T-cell (primary cell): ENCODE measurements at regions not wholly inside any gene's neighbourhood (a gene's known extent, or its start where the extent isn't known, plus 50 kb on each side); places are given as distances from the start of the nearest gene placed in this dataset.

ENCODE experiments used
- ATAC-seq, 4 experiments: fragments of 200-7000 bp in 3 of 4; fragments of 150-1000 bp in 1 of 4; cut with Tn5 transposase; replicated peaks in 1 of 4; 1 replicate in 3 of 4; 2 replicates in 1 of 4; pipeline ENCODE4 v1.10.0; 2021; ENCODE audit warnings: moderate library complexity in 3 of 4, mild to moderate bottlenecking in 2 of 4, moderate number of reproducible peaks in 1 of 4
- CTCF ChIA-PET, 2 donors: fragments of 300-600 bp; sonication (Branson Sonifier 250); formaldehyde crosslinking; loops; one replicate each; lab custom pipeline; 2022; ENCODE audit warnings: antibody characterized with exemption in 2 of 2; lab: Charles Lee
- POLR2A ChIA-PET, 2 donors: fragments of 300-600 bp; sonication (Branson Sonifier 250); formaldehyde crosslinking; loops; one replicate each; lab custom pipeline; 2022; ENCODE audit warnings: antibody characterized with exemption in 2 of 2; lab: Charles Lee
- DNase-seq, 35 experiments: peaks; one replicate each; pipeline versions ENCODE4 v3.0.0 to v3.0.0-alpha.2; 2013 to 2023
- H3K27ac ChIP-seq: one replicate; pipeline ENCODE4 v1.5.1; 2013; ENCODE audit warnings: low read length
- H3K27me3 ChIP-seq, 2 experiments: replicated peaks in 1 of 2; 1 replicate in 1 of 2; 2 replicates in 1 of 2; pipeline versions ENCODE4 v1.6.1 to v1.7.0; 2013; ENCODE audit warnings: low read length in 1 of 2, mixed read lengths in 1 of 2; ENCODE audit not compliant: control insufficient read depth in 2 of 2, insufficient read depth in 2 of 2; ENCODE audit errors: extremely low read depth in 1 of 2
- H3K36me3 ChIP-seq, 2 donors: 1 replicate in 1 of 2; 2 replicates in 1 of 2; pipeline versions ENCODE4 v1.6.1 to v1.7.0; 2013; ENCODE audit warnings: low read length in 1 of 2; ENCODE audit not compliant: control insufficient read depth in 2 of 2, insufficient read depth in 1 of 2; ENCODE audit errors: extremely low read depth in 1 of 2
- H3K4me1 ChIP-seq, 2 experiments: 1 replicate in 1 of 2; 2 replicates in 1 of 2; pipeline versions ENCODE4 v1.6.1 to v1.7.0; 2013; ENCODE audit warnings: low read length in 2 of 2, mixed read lengths in 1 of 2; ENCODE audit not compliant: insufficient read depth in 2 of 2, control insufficient read depth in 1 of 2; ENCODE audit errors: extremely low read depth in 1 of 2
- H3K4me3 ChIP-seq, 2 donors: 1 replicate in 1 of 2; 2 replicates in 1 of 2; pipeline versions ENCODE4 v1.5.1 to v1.7.0; 2013; ENCODE audit warnings: mild to moderate bottlenecking in 2 of 2, low read length in 1 of 2, moderate library complexity in 1 of 2; ENCODE audit not compliant: control insufficient read depth in 1 of 2; ENCODE audit errors: extremely low read depth in 1 of 2
- H3K9me3 ChIP-seq: 2 replicates; pipeline ENCODE4 v1.7.0; 2013
- H3K27ac Mint-ChIP-seq, 2 donors: one replicate each; pipeline ENCODE4 v1.8.0; 2020 to 2021; ENCODE audit warnings: mild to moderate bottlenecking in 2 of 2, mixed read lengths in 2 of 2
- H3K27me3 Mint-ChIP-seq, 2 donors: one replicate each; pipeline ENCODE4 v1.8.0; 2021 to 2022; ENCODE audit warnings: mixed read lengths in 2 of 2
- H3K36me3 Mint-ChIP-seq: one replicate; pipeline ENCODE4 v1.8.0; 2021; ENCODE audit warnings: mixed read lengths
- H3K4me1 Mint-ChIP-seq, 3 donors: one replicate each; pipeline ENCODE4 v1.8.0; 2020 to 2022; ENCODE audit warnings: mixed read lengths in 3 of 3, mild to moderate bottlenecking in 1 of 3
- H3K4me3 Mint-ChIP-seq, 3 donors: one replicate each; pipeline ENCODE4 v1.8.0; 2020 to 2022; ENCODE audit warnings: mild to moderate bottlenecking in 3 of 3, mixed read lengths in 3 of 3, moderate library complexity in 3 of 3
- H3K9me3 Mint-ChIP-seq, 3 donors: one replicate each; pipeline ENCODE4 v1.8.0; 2020 to 2022; ENCODE audit warnings: mixed read lengths in 3 of 3
- WGBS: methylation state at CpG from one replicate; pipeline ENCODE4 v1.1.5; 2013; ENCODE audit warnings: missing lambda C conversion rate; ENCODE audit not compliant: insufficient coverage; 5-methylcytosine and 5-hydroxymethylcytosine counted together

- no CpG with 5 or more reads among the region's 2 CpGs for WGBS
Measured at GRCh38 chr4:58961925-58962324, 1851.7 kb upstream of the IGFBP7 start.

GRCh38 chr4:58962424-58962823 lies 1852.2 kb upstream of the IGFBP7 start:
- Histone ChIP-seq H3K4me1 (no peaks in the 10 kb centered on the region), H3K9me3 (no peaks in the 10 kb centered on the region), H3K27ac (no peak overlapping the region), H3K36me3 (no peaks in the 10 kb centered on the region), H3K27me3 (no peaks in the 10 kb centered on the region), H3K4me3 (no peak overlapping the region)
- Mint-ChIP-seq H3K4me1 (no peaks in the 10 kb centered on the region), H3K9me3 (peaks cover 12 to 19% (median 14%) of the 10 kb centered on the region in 3 donors), H3K27ac (no peak overlapping the region), H3K27me3 (no peaks in the 10 kb centered on the region), H3K36me3 (no peaks in the 10 kb centered on the region), H3K4me3 (no peak overlapping the region)
- DNase-seq, result no peak
- ChIA-PET CTCF (no interaction called here), POLR2A (no interaction called here)
- ATAC-seq, result no peak

More at GRCh38 chr4:58961925-58962324, 1851.7 kb upstream of the IGFBP7 start:
- Histone ChIP-seq H3K27me3 (no peaks in the 10 kb centered on the region), H3K4me3 (no peak overlapping the region), H3K4me1 (no peaks in the 10 kb centered on the region), H3K36me3 (no peaks in the 10 kb centered on the region), H3K9me3 (no peaks in the 10 kb centered on the region), H3K27ac (no peak overlapping the region)
- Mint-ChIP-seq H3K9me3 (peaks cover 12 to 22% (median 16%) of the 10 kb centered on the region in 3 donors), H3K4me3 (no peak overlapping the region), H3K4me1 (no peaks in the 10 kb centered on the region), H3K27me3 (no peaks in the 10 kb centered on the region), H3K27ac (no peak overlapping the region), H3K36me3 (no peaks in the 10 kb centered on the region)
- DNase-seq, result no peak
- ATAC-seq, result no peak
- ChIA-PET CTCF (no interaction called here), POLR2A (no interaction called here)

GRCh38 chr4:58981828-58982227 lies 1871.6 kb upstream of the IGFBP7 start:
- no CpG with 5 or more reads among the region's 1 CpG for WGBS
- ChIA-PET CTCF (no interaction called here), POLR2A (no interaction called here)
- H3K36me3 ChIP-seq, result no peaks in the 10 kb centered on the region
- H3K4me1 ChIP-seq, result no peaks in the 10 kb centered on the region
- no peaks in the 10 kb centered on the region for H3K9me3 ChIP-seq
- DNase-seq (no peak), ATAC-seq (no peak)
- Mint-ChIP-seq H3K27me3 (no peaks in the 10 kb centered on the region), H3K9me3 (peaks cover 6 to 12% (median 9%) of the 10 kb centered on the region in 3 donors), H3K36me3 (no peaks in the 10 kb centered on the region), H3K4me1 (no peaks in the 10 kb centered on the region), H3K27ac (no peak overlapping the region), H3K4me3 (no peak overlapping the region)
- H3K27me3 ChIP-seq, result no peaks in the 10 kb centered on the region
- no peak overlapping the region for H3K4me3 ChIP-seq
- H3K27ac ChIP-seq, result no peak overlapping the region

DNA sequence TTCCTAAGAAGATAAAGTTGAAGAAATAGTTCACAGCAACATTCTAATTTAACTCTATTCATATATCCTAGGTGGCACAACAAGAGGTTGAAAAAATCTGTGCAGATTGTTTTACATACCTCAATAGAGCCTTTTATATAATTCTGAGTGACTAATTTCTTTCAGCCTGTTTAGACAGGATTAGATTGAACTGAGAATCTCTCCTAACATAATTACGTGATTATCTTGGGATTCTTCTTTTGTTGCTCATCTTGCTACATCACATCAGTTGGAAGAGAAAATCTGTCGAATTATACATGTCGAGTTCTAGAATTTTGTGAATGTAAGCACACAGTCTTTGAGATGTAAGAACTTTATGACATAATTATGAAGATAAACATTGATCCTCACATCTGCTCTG lies 1873.7 kb upstream of the IGFBP7 start:
- ATAC-seq (no peak), DNase-seq (no peak)
- H3K27me3 ChIP-seq, result no peaks in the 10 kb centered on the region
- no peak overlapping the region for H3K27ac Mint-ChIP-seq
- no peaks in the 10 kb centered on the region for H3K4me1 Mint-ChIP-seq
- POLR2A ChIA-PET, result no interaction called here
- no peaks in the 10 kb centered on the region for H3K36me3 ChIP-seq
- H3K4me3 ChIP-seq, result no peak overlapping the region
- H3K9me3 ChIP-seq, result no peaks in the 10 kb centered on the region
- no peak overlapping the region for H3K27ac ChIP-seq
- H3K27me3 Mint-ChIP-seq, result no peaks in the 10 kb centered on the region
- peaks cover 14 to 26% (median 18%) of the 10 kb centered on the region in 3 donors for H3K9me3 Mint-ChIP-seq
- CTCF ChIA-PET, result no interaction called here
- H3K4me3 Mint-ChIP-seq, result no peak overlapping the region
- H3K36me3 Mint-ChIP-seq, result no peaks in the 10 kb centered on the region
- WGBS, result no CpG with 5 or more reads among the region's 3 CpGs
- H3K4me1 ChIP-seq, result no peaks in the 10 kb centered on the region

- Histone ChIP-seq H3K36me3 (no peaks in the 10 kb centered on the region), H3K27me3 (no peaks in the 10 kb centered on the region), H3K27ac (no peak overlapping the region), H3K4me1 (no peaks in the 10 kb centered on the region), H3K9me3 (no peaks in the 10 kb centered on the region), H3K4me3 (no peak overlapping the region)
- ATAC-seq (no peak), DNase-seq (no peak)
- H3K9me3 Mint-ChIP-seq, result peaks cover 20 to 27% (median 23%) of the 10 kb centered on the region in 3 donors
- CTCF ChIA-PET, result no interaction called here
- 71% methylated on average over 1 of the region's 1 CpG for WGBS
- no peaks in the 10 kb centered on the region for H3K4me1 Mint-ChIP-seq
- H3K27me3 Mint-ChIP-seq, result no peaks in the 10 kb centered on the region
- POLR2A ChIA-PET, result no interaction called here
- no peak overlapping the region for H3K27ac Mint-ChIP-seq
- no peak overlapping the region for H3K4me3 Mint-ChIP-seq
- no peaks in the 10 kb centered on the region for H3K36me3 Mint-ChIP-seq
Measured at GRCh38 chr4:59002148-59002547, 1892.0 kb upstream of the IGFBP7 start.

- Histone ChIP-seq H3K27ac (no peak overlapping the region), H3K4me1 (no peaks in the 10 kb centered on the region), H3K9me3 (no peaks in the 10 kb centered on the region), H3K36me3 (no peaks in the 10 kb centered on the region), H3K4me3 (no peak overlapping the region), H3K27me3 (no peaks in the 10 kb centered on the region)
- Mint-ChIP-seq H3K9me3 (peaks cover 18 to 25% (median 19%) of the 10 kb centered on the region in 3 donors), H3K4me1 (no peaks in the 10 kb centered on the region), H3K27me3 (no peaks in the 10 kb centered on the region), H3K36me3 (no peaks in the 10 kb centered on the region), H3K4me3 (no peak overlapping the region), H3K27ac (no peak overlapping the region)
- DNase-seq, result no peak
- POLR2A ChIA-PET, result no interaction called here
- no peak for ATAC-seq
- CTCF ChIA-PET, result no interaction called here
Measured at GRCh38 chr4:59024257-59024656, 1914.1 kb upstream of the IGFBP7 start.

DNA sequence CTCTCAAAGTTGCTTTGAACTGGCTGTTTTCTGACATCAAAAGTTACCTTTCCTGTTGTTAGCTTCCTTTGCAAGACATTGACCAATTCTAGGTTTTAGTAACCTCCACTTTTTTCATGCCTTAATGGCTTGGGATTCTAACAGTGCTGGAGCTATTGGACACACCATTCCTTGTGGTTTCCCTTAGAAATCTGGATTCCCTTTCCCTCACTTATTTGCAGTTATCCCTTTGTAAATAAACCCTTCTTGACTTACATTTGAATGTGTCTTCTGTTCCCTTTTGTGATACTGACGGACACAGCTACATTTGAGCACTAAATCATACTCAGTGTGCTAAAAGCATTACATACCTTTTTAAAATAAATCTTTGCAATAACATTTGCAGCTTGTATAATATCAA lies 1927.6 kb upstream of the IGFBP7 start:
- ATAC-seq, result no peak
- Mint-ChIP-seq H3K4me1 (no peaks in the 10 kb centered on the region), H3K27me3 (no peaks in the 10 kb centered on the region), H3K4me3 (no peak overlapping the region), H3K27ac (no peak overlapping the region), H3K36me3 (no peaks in the 10 kb centered on the region), H3K9me3 (peaks cover 11 to 19% (median 14%) of the 10 kb centered on the region in 3 donors)
- no peaks in the 10 kb centered on the region for H3K4me1 ChIP-seq
- no peaks in the 10 kb centered on the region for H3K36me3 ChIP-seq
- H3K9me3 ChIP-seq, result no peaks in the 10 kb centered on the region
- no peaks in the 10 kb centered on the region for H3K27me3 ChIP-seq
- H3K4me3 ChIP-seq, result no peak overlapping the region
- ChIA-PET CTCF (no interaction called here), POLR2A (no interaction called here)
- no peak for DNase-seq
- no CpG with 5 or more reads among the region's 1 CpG for WGBS
- H3K27ac ChIP-seq, result no peak overlapping the region
